GM12878 (cell line): ENCODE measurements at regions not wholly inside any gene's neighbourhood (a gene's known extent, or its start where the extent isn't known, plus 50 kb on each side); places are given as distances from the start of the nearest gene placed in this dataset.
"Not testable (repeated sequence)": the region's sequence is repeated elsewhere in the genome, so short reads cannot be mapped to it uniquely, and the experiment has no call there.

Experiments used
- ATAC-seq: fragments of 200-7000 bp; cut with Tn5 transposase; 3 replicates; pipeline ENCODE4 v1.9.1; 2020; ENCODE audit warnings: mild to moderate bottlenecking, moderate library complexity
- BruUV-seq: library from RNA; stranded (reverse); fragments of 400-500 nt; replicated peaks from 2 replicates; lab custom pipeline; 2021; lab: Mats Ljungman, UMichigan
- CTCF ChIA-PET: fragments of 300-600 bp; sonication (Branson Sonifier 250); formaldehyde crosslinking; extraction: SDS; loops from one replicate; lab custom pipeline; 2021; ENCODE audit warnings: inconsistent platforms; lab: Yijun Ruan, JAX
- POLR2A ChIA-PET: fragments of 350-600 bp; formaldehyde crosslinking; extraction: SDS; loops from one replicate; lab custom pipeline; 2021; ENCODE audit warnings: inconsistent platforms; lab: Charles Lee
- RAD21 ChIA-PET: fragments of 300-600 bp; sonication (Branson Sonifier 250); formaldehyde crosslinking; loops from one replicate; lab custom pipeline; 2023; ENCODE audit warnings: antibody characterized with exemption; ENCODE audit not compliant: unreplicated experiment; lab: Charles Lee
- SMC1A ChIA-PET: fragments of 300-600 bp; sonication (Branson Sonifier 250); formaldehyde crosslinking; loops from one replicate; lab custom pipeline; 2023; ENCODE audit not compliant: unreplicated experiment, uncharacterized antibody; lab: Charles Lee
- DNase-seq: peaks from one replicate; pipeline ENCODE4 v3.0.0-alpha.2; 2011; ENCODE audit warnings: low read depth, low spot score
- FAIRE-seq: peaks from 3 replicates; lab custom pipeline; 2011; peaks lifted over from hg19 to GRCh38; lab: Jason Lieb, UNC
- H2AFZ ChIP-seq: 2 replicates; pipeline ENCODE4 v1.6.0; 2011; ENCODE audit warnings: low read depth, low read length, control low read depth; ENCODE audit not compliant: control insufficient read depth
- H3K27ac ChIP-seq: 2 replicates; pipeline ENCODE4 v1.5.1; 2011; ENCODE audit warnings: control low read depth; ENCODE audit not compliant: control insufficient read depth, insufficient read depth
- H3K27me3 ChIP-seq, 2 experiments: replicated peaks in 1 of 2; 2 replicates each; pipeline versions ENCODE4 v1.6.0 to v1.6.1; 2011; ENCODE audit warnings: low read length in 1 of 2; ENCODE audit not compliant: control insufficient read depth in 2 of 2, insufficient read depth in 2 of 2
- H3K36me3 ChIP-seq, 2 experiments: 2 replicates each; pipeline ENCODE4 v1.5.1; 2011; ENCODE audit warnings: low read length in 1 of 2; ENCODE audit not compliant: control insufficient read depth in 2 of 2, insufficient read depth in 2 of 2
- H3K4me1 ChIP-seq: 2 replicates; pipeline ENCODE4 v1.6.1; 2011; ENCODE audit warnings: mild to moderate bottlenecking, low read length, moderate library complexity, mixed read lengths; ENCODE audit not compliant: control insufficient read depth, insufficient read depth
- H3K4me2 ChIP-seq: 2 replicates; pipeline ENCODE4 v1.6.0; 2011; ENCODE audit warnings: control low read depth; ENCODE audit not compliant: control insufficient read depth, insufficient read depth
- H3K4me3 ChIP-seq: fragments of 200-600 bp; sonication (generic); 2 replicates; pipeline ENCODE4 v1.5.1; 2016
- H3K79me2 ChIP-seq: 2 replicates; pipeline ENCODE4 v1.6.0; 2011; ENCODE audit warnings: low read length; ENCODE audit not compliant: control insufficient read depth, insufficient read depth
- H3K9ac ChIP-seq: 2 replicates; pipeline ENCODE4 v1.8.0; 2011; ENCODE audit warnings: low read length, control low read depth, mixed read lengths; ENCODE audit not compliant: control insufficient read depth, insufficient read depth
- H3K9me3 ChIP-seq: replicated peaks from 3 replicates; pipeline ENCODE4 v1.5.1; 2011; ENCODE audit warnings: mild to moderate bottlenecking, low read length; ENCODE audit not compliant: control insufficient read depth, insufficient read depth
- H4K20me1 ChIP-seq: 2 replicates; pipeline ENCODE4 v1.6.0; 2011; ENCODE audit not compliant: control insufficient read depth, insufficient read depth
- ASH2L ChIP-seq: fragments of 300-600, 200-600 bp; sonication (generic); IDR thresholded peaks from 2 replicates; pipeline ENCODE4 v1.6.1; 2017; ENCODE audit warnings: low read depth, mild to moderate bottlenecking, borderline replicate concordance
- CBX3 ChIP-seq: fragments of 200-600 bp; sonication (generic); IDR thresholded peaks from 2 replicates; pipeline ENCODE4 v1.6.1; 2016; ENCODE audit warnings: low read depth, borderline replicate concordance
- CREB1 ChIP-seq: IDR thresholded peaks from 2 replicates; pipeline ENCODE4 v1.6.1; 2012; ENCODE audit warnings: low read depth, mild to moderate bottlenecking, inconsistent platforms
- EED ChIP-seq: sonication (generic); IDR thresholded peaks from 2 replicates; pipeline ENCODE4 v1.6.1; 2016; ENCODE audit warnings: antibody characterized with exemption, low read depth
- ETV6 ChIP-seq, 2 experiments: fragments of 450-650 bp in 1 of 2; IDR thresholded peaks in 1 of 2; conservative IDR thresholded peaks in 1 of 2; 2 replicates each; pipeline ENCODE4 v1.6.1; 2014; ENCODE audit warnings: antibody characterized with exemption in 1 of 2, borderline replicate concordance in 1 of 2, low read depth in 1 of 2, mild to moderate bottlenecking in 1 of 2, moderate library complexity in 1 of 2
- NR2F1 ChIP-seq: fragments of 450-650 bp; conservative IDR thresholded peaks from 2 replicates; pipeline ENCODE4 v1.6.1; 2017; ENCODE audit warnings: mild to moderate bottlenecking
- PAX5 ChIP-seq: IDR thresholded peaks from 2 replicates; pipeline ENCODE4 v1.6.1; 2011; ENCODE audit warnings: low read depth, low read length, borderline replicate concordance
- STAT1 ChIP-seq: fragments of 450-650 bp; conservative IDR thresholded peaks from 2 replicates; pipeline ENCODE4 v1.6.1; 2014; ENCODE audit warnings: antibody characterized with exemption, mild to moderate bottlenecking
- YBX1 ChIP-seq: fragments of 450-650 bp; IDR thresholded peaks from 2 replicates; pipeline ENCODE4 v1.6.1; 2016; ENCODE audit warnings: antibody characterized with exemption
- ZSCAN29 ChIP-seq: fragments of 450-650 bp; IDR thresholded peaks from 2 replicates; pipeline ENCODE4 v1.6.1; 2017; ENCODE audit warnings: mild to moderate bottlenecking, moderate library complexity
- WGBS: methylation state at CpG from one replicate; pipeline ENCODE4 v1.1.6; 2016; ENCODE audit warnings: low lambda C conversion rate; ENCODE audit not compliant: insufficient replicate concordance, insufficient coverage; ENCODE audit errors: missing lambda C conversion rate; 5-methylcytosine and 5-hydroxymethylcytosine counted together
- in situ Hi-C: fragments of 300-500 bp; cut with MboI; formaldehyde crosslinking; loops from 9 replicates; pipeline ENCODE4 v1.14.3; 2018; ENCODE audit warnings: mixed read lengths
- intact Hi-C: fragments of 100-400 bp; cut with micrococcal nuclease; formaldehyde crosslinking; loops from one replicate; pipeline ENCODE4 v1.14.2; 2022; ENCODE audit not compliant: unreplicated experiment
- TF ChIP-seq, protein P1 (sequence below), 3 experiments: IDR thresholded peaks in 2 of 3; conservative IDR thresholded peaks in 1 of 3; 2 replicates each; pipeline ENCODE4 v1.5.1; 2011; ENCODE audit warnings: low read depth in 3 of 3, low read length in 3 of 3, mild to moderate bottlenecking in 3 of 3, control low read depth in 2 of 3, moderate library complexity in 2 of 3, inconsistent platforms in 1 of 3, mixed read lengths in 1 of 3; ENCODE audit not compliant: control insufficient read depth in 2 of 3, insufficient read depth in 1 of 3; ENCODE audit errors: extremely low read depth in 1 of 3
- TF ChIP-seq, protein P2 (sequence below): IDR thresholded peaks from 2 replicates; pipeline ENCODE4 v1.6.1; 2011; ENCODE audit warnings: low read depth, low read length, improper control_type of control experiment, borderline replicate concordance
- TF ChIP-seq, protein P3 (sequence below): fragments of 450-650 bp; IDR thresholded peaks from 2 replicates; pipeline ENCODE4 v1.6.1; 2014; ENCODE audit warnings: mild to moderate bottlenecking

DNA sequence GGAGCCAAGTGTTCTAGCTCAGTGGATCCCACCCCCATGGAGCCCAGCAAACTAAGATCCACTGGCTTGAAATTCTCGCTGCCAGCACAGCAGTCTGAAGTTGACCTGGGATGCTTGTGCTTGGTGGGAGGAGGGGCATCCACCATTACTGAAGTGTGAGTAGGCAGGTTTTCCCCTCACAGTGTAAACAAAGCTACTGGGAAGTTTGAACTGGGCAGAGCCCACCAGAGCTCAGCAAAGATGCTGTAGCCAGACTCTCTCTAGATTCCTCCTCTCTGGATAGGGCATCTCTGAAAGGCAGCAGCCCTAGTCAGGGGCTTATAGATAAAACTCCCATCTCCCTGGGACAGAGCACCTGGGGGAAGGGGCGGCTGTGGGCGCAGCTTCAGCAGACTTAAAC lies 293.1 kb upstream of the NOX3 start:
- DNase-seq, H3K4me1 ChIP-seq, RAD21 ChIA-PET, ATAC-seq, H3K9me3 ChIP-seq, SMC1A ChIA-PET, H2AFZ ChIP-seq, BruUV-seq, H3K27ac ChIP-seq, POLR2A ChIA-PET, CTCF ChIA-PET, FAIRE-seq, H3K36me3 ChIP-seq, H4K20me1 ChIP-seq, H3K9ac ChIP-seq, H3K27me3 ChIP-seq, H3K79me2 ChIP-seq, in situ Hi-C loops, H3K4me2 ChIP-seq, H3K4me3 ChIP-seq, intact Hi-C loops: not testable (repeated sequence)
- 69% methylated on average over 3 of the region's 3 CpGs for WGBS

DNA sequence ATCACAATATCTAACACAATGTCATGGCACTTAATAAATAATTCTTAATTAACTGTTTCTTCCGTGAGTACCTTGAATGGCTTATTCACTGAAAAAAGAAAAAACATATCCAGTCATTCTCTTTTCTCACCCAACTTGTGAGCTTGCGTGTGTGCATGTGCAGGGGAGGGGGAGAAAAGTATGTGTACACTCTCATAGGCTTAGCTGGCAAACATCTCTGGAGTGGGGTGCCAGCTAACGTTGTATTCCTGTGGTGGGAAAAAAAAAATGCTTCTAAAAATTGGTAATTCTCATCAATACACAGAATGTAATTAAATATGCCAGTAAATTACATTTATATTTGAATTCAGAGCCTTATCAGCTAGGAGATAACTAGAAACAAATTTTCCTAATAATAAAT lies 291.9 kb upstream of the NOX3 start:
- Histone ChIP-seq H3K4me3 (no peak overlapping the region), H3K9ac (no peak overlapping the region), H3K4me2 (no peak overlapping the region), H2AFZ (no peak overlapping the region), H3K9me3 (no peaks in the 10 kb centered on the region), H3K4me1 (no peaks in the 10 kb centered on the region), H3K27me3 (no peaks in the 10 kb centered on the region), H3K27ac (no peak overlapping the region), H4K20me1 (no peaks in the 10 kb centered on the region), H3K36me3 (no peaks in the 10 kb centered on the region), H3K79me2 (no peaks in the 10 kb centered on the region)
- intact Hi-C loops (no loop called here), in situ Hi-C loops (no loop called here)
- ATAC-seq = no peak
- WGBS = 0% methylated on average over 3 of the region's 3 CpGs
- RAD21 ChIA-PET = no interaction called here
- DNase-seq = no peak
- POLR2A ChIA-PET = interaction anchor here (0.7 kb wide), 1 partner anchor 1633 kb away, joined by 4 read pairs; no protein-coding TSS in a partner anchor
- FAIRE-seq = no peak
- SMC1A ChIA-PET = no interaction called here
- no TSS peak for BruUV-seq
- CTCF ChIA-PET = no interaction called here
- no peak for TF ChIP-seq ASH2L
- TF ChIP-seq, protein P1, sequence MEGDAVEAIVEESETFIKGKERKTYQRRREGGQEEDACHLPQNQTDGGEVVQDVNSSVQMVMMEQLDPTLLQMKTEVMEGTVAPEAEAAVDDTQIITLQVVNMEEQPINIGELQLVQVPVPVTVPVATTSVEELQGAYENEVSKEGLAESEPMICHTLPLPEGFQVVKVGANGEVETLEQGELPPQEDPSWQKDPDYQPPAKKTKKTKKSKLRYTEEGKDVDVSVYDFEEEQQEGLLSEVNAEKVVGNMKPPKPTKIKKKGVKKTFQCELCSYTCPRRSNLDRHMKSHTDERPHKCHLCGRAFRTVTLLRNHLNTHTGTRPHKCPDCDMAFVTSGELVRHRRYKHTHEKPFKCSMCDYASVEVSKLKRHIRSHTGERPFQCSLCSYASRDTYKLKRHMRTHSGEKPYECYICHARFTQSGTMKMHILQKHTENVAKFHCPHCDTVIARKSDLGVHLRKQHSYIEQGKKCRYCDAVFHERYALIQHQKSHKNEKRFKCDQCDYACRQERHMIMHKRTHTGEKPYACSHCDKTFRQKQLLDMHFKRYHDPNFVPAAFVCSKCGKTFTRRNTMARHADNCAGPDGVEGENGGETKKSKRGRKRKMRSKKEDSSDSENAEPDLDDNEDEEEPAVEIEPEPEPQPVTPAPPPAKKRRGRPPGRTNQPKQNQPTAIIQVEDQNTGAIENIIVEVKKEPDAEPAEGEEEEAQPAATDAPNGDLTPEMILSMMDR (IDR thresholded peaks at IDR 0.05 in 2 of 3, conservative IDR thresholded peaks at IDR 0.05 in 1 of 3; ENCODE audit: control insufficient read depth in 2 of 3, extremely low read depth in 1 of 3, insufficient read depth in 1 of 3, low read depth in 3 of 3, low read length in 3 of 3) = no peak
- TF ChIP-seq CBX3 = no peak
- TF ChIP-seq ETV6 (conservative IDR thresholded peaks at IDR 0.05 in 1 of 2, IDR thresholded peaks at IDR 0.05 in 1 of 2; ENCODE audit: borderline replicate concordance in 1 of 2, low read depth in 1 of 2) = no peak
- TF ChIP-seq EED = no peak
- TF ChIP-seq STAT1 = no peak
- TF ChIP-seq ZSCAN29 = no peak
- TF ChIP-seq NR2F1 = no peak
- no peak for TF ChIP-seq PAX5
- TF ChIP-seq CREB1 = no peak
- TF ChIP-seq, protein P2, sequence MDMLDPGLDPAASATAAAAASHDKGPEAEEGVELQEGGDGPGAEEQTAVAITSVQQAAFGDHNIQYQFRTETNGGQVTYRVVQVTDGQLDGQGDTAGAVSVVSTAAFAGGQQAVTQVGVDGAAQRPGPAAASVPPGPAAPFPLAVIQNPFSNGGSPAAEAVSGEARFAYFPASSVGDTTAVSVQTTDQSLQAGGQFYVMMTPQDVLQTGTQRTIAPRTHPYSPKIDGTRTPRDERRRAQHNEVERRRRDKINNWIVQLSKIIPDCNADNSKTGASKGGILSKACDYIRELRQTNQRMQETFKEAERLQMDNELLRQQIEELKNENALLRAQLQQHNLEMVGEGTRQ = no peak
- no peak for TF ChIP-seq YBX1
- TF ChIP-seq, protein P3, sequence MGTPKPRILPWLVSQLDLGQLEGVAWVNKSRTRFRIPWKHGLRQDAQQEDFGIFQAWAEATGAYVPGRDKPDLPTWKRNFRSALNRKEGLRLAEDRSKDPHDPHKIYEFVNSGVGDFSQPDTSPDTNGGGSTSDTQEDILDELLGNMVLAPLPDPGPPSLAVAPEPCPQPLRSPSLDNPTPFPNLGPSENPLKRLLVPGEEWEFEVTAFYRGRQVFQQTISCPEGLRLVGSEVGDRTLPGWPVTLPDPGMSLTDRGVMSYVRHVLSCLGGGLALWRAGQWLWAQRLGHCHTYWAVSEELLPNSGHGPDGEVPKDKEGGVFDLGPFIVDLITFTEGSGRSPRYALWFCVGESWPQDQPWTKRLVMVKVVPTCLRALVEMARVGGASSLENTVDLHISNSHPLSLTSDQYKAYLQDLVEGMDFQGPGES = no peak
